Lower leg skin (tissue), 4 donors: ENCODE measurements at regions not wholly inside any gene's neighbourhood (a gene's known extent, or its start where the extent isn't known, plus 50 kb on each side); places are given as distances from the start of the nearest gene placed in this dataset.
"Not testable (repeated sequence)": the region's sequence is repeated elsewhere in the genome, so short reads cannot be mapped to it uniquely, and the experiment has no call there.

Source experiments
- DNase-seq, 2 donors: peaks; one replicate each; pipeline ENCODE4 v3.0.0-alpha.2; 2019; ENCODE audit warnings: low spot score in 2 of 2
- H3K4me3 ChIP-seq: fragments of 200-600 bp; sonication (generic); 2 replicates; pipeline ENCODE4 v1.5.1; 2017; ENCODE audit warnings: mild to moderate bottlenecking, low read depth; ENCODE audit not compliant: poor library complexity, severe bottlenecking
- CTCF ChIP-seq, 3 donors: fragments of 450-650 bp; IDR thresholded peaks; one replicate each; pipeline ENCODE4 v1.5.1; 2016; ENCODE audit warnings: antibody characterized with exemption in 3 of 3, mild to moderate bottlenecking in 3 of 3, moderate library complexity in 2 of 3
- POLR2A ChIP-seq, 2 donors: fragments of 450-650 bp; IDR thresholded peaks; one replicate each; pipeline ENCODE4 v1.6.1; 2016 to 2017; ENCODE audit warnings: antibody characterized with exemption in 2 of 2, mild to moderate bottlenecking in 1 of 2, moderate library complexity in 1 of 2
- WGBS, 2 donors: methylation state at CpG; one replicate each; pipeline ENCODE4 v1.1.5; 2018; 5-methylcytosine and 5-hydroxymethylcytosine counted together
- intact Hi-C: fragments of 100-400 bp; cut with DNase I; formaldehyde crosslinking; loops from one replicate; pipeline ENCODE4 v1.15.0; 2023; ENCODE audit warnings: low total_unique reads

- intact Hi-C loops = no loop called here
- 42 to 47% methylated on average over 4 of the region's 4 CpGs for WGBS, 2 donors
- TF ChIP-seq POLR2A (IDR thresholded peaks at IDR 0.05) (no peak), CTCF (IDR thresholded peaks at IDR 0.05) (no peak)
- H3K4me3 ChIP-seq = no peak overlapping the region
- DNase-seq = peak in 1 of 2 donors; percentile 72
These were observed 255.3 kb downstream of the VAPA start for GRCh38 chr18:10169064-10169562.

GRCh38 chr18:10169814-10170213 is 256.0 kb downstream of the VAPA start:
- TF ChIP-seq POLR2A (IDR thresholded peaks at IDR 0.05) (no peak), CTCF (IDR thresholded peaks at IDR 0.05) (no peak)
- intact Hi-C loops = no loop called here
- WGBS, 2 donors = 62 to 68% methylated on average over 2 of the region's 2 CpGs
- no peak overlapping the region for H3K4me3 ChIP-seq
- DNase-seq = no peak

GRCh38 chr18:10170375-10170774 is 256.6 kb downstream of the VAPA start:
- no peak overlapping the region for H3K4me3 ChIP-seq
- WGBS, 2 donors = 74 to 76% methylated on average over 5 of the region's 5 CpGs
- DNase-seq = no peak
- intact Hi-C loops = no loop called here
- TF ChIP-seq POLR2A (IDR thresholded peaks at IDR 0.05) (no peak), CTCF (IDR thresholded peaks at IDR 0.05) (no peak)

GRCh38 chr18:10175333-10175732 is 261.5 kb downstream of the VAPA start:
- DNase-seq, H3K4me3 ChIP-seq, intact Hi-C loops: not testable (repeated sequence)
- WGBS, 2 donors = 84 to 100% methylated on average over 2 of the region's 2 CpGs

- H3K4me3 ChIP-seq, intact Hi-C loops, DNase-seq: not testable (repeated sequence)
- 93 to 94% methylated on average over 6 of the region's 6 CpGs for WGBS, 2 donors
These were observed 265.5 kb downstream of the VAPA start for GRCh38 chr18:10179326-10179725.

GRCh38 chr18:10182009-10182624 is 268.3 kb downstream of the VAPA start:
- TF ChIP-seq POLR2A (IDR thresholded peaks at IDR 0.05) (no peak), CTCF (IDR thresholded peaks at IDR 0.05) (no peak)
- 93% methylated on average over 9 to 11 of the region's 11 CpGs for WGBS, 2 donors
- no peak for DNase-seq
- no peak overlapping the region for H3K4me3 ChIP-seq
- intact Hi-C loops = no loop called here

GRCh38 chr18:10184776-10185175 is 269.7 kb upstream of the APCDD1 start:
- 93 to 94% methylated on average over 3 of the region's 3 CpGs for WGBS, 2 donors
- no peak for DNase-seq
- no peak overlapping the region for H3K4me3 ChIP-seq
- TF ChIP-seq POLR2A (IDR thresholded peaks at IDR 0.05) = no peak
- no peak for TF ChIP-seq CTCF (IDR thresholded peaks at IDR 0.05)
- intact Hi-C loops = no loop called here
